ENCODE measurements at regions not wholly inside any gene's neighbourhood (a gene's known extent, or its start where the extent isn't known, plus 50 kb on each side); places are given as distances from the start of the nearest gene placed in this dataset.
A peak's percentile ranks its signal among the peaks of the same experiment; 100 is the strongest.
"Not testable (repeated sequence)": the region's sequence is repeated elsewhere in the genome, so short reads cannot be mapped to it uniquely, and the experiment has no call there.

GRCh38 chr4:10889819-10890218 is 205.3 kb upstream of the CLNK start:
- no peak for DNase-seq

- no peak for DNase-seq
Measured at GRCh38 chr4:10879411-10880110, 195.0 kb upstream of the CLNK start.

DNA sequence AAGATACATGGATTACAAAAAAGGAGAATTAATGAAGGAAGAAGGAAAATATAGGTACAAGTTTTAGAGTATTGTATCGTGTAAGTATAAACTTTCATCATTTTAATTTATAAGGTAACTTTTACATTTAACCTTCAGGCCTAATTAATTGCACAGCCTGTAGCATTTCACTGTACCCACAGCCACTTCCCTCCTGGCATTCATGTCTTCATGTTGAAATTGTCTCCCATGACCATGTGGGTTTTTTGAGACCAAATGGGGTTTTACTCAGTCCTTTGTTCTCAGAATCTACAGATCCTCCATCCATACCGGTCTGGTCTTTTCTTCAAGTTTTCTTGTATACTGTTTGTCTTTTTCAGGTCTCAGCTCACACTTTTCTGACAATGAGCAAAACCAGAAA is 194.3 kb upstream of the CLNK start:
- no peak for DNase-seq

GRCh38 chr4:10877076-10877475 is 192.5 kb upstream of the CLNK start:
- no peak for DNase-seq

DNA sequence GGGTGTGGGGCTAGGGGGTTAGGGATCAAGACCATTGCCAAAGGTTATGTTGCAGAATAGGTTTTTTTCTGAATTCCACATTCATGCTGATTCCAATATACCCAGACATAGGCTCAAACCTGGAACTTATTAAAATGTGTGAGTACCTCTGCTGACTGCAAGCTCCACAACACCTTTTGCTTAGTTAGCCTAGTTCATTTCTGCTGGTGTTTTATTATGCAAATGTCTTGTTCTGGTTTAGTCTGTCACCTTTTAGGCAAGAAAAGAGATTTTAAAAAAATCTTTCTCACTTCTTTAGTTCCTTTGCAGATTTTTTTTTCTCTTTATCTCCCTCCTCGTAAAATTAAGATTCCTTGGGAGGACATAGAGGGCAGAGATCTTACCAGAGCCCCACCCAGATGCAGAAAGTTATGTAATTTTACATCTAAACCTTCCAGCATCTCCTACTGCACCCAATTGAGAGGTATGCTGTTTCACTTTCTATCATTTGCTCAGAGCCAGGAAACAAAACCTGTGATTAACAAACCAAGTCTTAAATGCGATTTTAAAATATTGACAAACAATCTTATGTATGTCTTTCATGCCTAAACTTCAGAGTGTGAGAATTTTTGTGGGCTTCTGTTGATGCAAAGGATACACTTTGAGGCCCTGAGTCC is 190.7 kb upstream of the CLNK start:
- no peak for DNase-seq

GRCh38 chr4:10873809-10874208 is 189.2 kb upstream of the CLNK start:
- DNase-seq, result no peak

DNA sequence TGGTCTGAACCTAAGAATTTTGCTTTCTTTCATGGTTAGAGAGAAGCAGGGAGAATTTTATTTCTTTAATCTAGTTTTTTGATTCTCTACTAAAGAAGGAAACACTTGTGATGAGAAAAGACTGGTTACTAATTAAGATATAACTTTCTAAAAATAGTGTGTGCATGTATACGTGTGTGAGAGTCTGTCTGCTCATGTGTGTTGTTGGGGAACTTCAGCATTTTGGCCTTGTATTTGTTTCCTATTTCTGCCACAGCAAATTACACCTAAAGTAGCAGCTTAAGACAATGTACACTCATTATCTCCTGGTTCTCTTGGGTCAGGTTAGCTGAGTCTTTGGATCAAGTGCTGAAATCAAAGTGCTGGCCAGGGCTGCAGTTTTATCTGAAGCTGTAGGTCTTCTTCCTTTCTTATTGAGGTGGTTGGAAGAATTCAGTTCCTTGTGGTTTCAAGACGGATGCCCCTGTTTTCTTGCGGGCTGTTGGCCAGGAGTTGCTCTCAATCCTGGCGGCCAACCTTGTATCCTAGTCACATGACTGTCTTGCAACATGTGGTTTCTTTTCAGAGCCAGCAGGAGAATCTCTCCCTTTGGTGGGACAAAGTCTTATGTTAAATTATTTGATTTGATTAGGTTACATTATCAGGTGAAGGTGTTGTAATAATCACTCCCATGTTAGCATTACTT is 188.4 kb upstream of the CLNK start:
- peak; percentile 44 for DNase-seq

DNA sequence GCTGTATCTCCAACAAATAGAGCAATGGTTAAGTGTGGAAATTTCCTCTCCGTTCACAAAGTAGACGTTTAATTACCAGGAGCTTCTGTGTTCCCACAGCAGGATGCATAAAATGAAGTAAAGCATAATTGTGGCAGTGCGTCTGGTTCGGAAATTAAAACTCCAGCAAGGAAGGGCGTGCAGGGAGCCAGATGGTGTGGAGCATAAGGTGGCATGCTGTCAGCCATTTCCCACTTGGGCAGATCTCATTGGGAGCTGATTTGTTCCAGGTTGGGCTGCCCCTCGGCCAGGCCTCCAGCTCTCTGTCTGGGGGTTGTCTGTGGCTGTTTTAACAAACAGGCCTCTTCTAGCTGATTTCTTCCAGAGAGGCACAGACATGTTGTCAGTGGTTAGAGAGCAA is 182.1 kb upstream of the CLNK start:
- no peak for DNase-seq

GRCh38 chr4:10861036-10861435 is 176.5 kb upstream of the CLNK start:
- no peak for DNase-seq

GRCh38 chr4:10856271-10856782 is 171.8 kb upstream of the CLNK start:
- no peak for DNase-seq

GRCh38 chr4:10853196-10853595 is 168.6 kb upstream of the CLNK start:
- DNase-seq, result no peak

- no peak for DNase-seq
Measured at GRCh38 chr4:10841697-10842096, 157.1 kb upstream of the CLNK start.

- no peak for DNase-seq
Measured at GRCh38 chr4:10837151-10837550, 152.6 kb upstream of the CLNK start.

DNA sequence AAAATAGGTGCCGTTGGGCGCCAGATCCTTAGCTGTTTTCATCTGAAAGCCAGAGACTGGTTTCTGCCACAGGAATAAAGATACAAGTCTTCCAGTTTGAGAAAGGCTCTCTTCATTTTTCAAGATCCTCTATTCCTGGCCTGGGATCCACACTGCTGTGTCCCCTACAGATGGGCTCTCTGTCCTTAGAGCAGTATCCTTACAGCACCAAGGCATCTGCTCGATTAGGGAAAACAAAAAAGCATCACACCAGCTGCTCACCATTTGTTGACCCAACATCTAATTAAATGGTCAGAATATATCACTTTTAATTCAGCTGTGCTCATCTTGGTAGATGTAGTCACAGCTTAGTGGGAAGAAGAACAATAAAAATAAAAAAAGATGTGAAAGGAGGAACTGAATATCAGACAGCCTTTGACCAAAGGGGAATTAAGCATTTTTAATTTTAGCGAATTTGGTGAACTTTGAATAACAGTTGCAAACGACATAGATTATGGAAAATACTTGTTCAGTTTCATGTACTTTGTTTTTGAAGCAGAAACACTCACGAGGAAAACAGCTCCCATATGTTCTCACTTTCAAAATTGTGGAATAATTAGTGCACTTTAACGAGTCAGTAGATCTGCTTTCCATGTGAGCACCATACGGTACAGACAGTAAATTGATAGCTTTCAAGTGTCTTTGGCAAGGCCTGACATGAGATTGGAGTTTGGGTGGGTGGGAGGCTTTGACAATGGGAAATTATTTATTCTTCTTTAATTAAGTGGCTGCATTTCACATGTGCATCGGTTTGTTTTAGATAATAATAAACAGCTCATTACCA is 148.4 kb upstream of the CLNK start:
- DNase-seq, result no peak

DNA sequence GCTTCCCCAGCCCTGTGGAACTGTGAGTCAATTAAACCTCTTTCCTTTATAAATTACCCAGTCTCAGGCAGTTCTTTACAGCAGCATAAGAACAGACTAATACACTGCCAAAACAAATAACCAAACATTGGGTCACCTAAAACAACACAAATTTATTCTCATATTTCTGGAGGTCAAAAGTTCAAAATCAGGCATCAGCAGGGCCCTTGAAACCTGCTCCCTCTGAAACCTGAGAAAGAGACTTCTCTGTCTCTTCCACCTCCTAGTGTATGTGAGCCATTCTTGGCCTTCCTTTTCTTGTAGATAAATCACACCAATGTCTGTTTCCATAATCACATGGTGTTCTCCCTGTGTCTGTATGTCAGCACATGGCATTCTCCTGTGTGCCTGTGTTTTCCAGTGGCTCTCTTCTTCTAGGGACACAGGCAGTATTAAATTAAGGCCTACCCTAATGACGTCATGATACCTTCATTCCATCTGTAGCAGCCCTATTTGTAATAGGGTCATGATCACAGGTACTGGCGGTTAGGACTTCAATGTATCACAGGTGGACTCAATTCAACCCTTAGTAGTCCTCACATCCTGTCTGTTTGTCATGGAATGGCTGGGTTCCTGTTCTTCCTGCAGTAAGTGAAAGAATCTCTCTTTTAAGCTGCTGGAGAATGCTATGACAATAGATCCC is 147.3 kb upstream of the CLNK start:
- DNase-seq, result no peak

- not testable (repeated sequence) for DNase-seq
Measured at GRCh38 chr4:10828918-10829538, 144.5 kb upstream of the CLNK start.

DNA sequence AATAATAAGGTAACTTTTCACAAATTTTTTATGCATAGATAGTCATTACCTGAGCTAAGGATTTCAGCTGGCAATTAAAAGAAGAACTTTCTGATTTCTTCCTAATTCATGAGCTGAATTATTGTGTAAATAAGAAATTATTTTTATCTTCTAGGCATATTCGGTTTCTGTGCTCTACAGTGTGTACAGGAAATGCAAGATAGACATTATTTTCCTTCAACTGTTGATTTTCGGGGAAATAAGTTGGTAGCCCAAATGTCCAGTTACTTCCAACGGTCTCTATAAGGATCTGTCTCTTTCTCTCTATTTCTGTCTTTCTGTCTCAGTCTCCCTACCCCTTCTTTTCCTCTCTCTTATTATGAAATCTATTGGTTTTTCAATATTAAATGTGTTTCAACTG is 137.3 kb upstream of the CLNK start:
- no peak for DNase-seq

- no peak for DNase-seq
Measured at GRCh38 chr4:10816571-10816970, 132.0 kb upstream of the CLNK start.

- no peak for DNase-seq
Measured at GRCh38 chr4:10811991-10812390, 127.4 kb upstream of the CLNK start.

DNA sequence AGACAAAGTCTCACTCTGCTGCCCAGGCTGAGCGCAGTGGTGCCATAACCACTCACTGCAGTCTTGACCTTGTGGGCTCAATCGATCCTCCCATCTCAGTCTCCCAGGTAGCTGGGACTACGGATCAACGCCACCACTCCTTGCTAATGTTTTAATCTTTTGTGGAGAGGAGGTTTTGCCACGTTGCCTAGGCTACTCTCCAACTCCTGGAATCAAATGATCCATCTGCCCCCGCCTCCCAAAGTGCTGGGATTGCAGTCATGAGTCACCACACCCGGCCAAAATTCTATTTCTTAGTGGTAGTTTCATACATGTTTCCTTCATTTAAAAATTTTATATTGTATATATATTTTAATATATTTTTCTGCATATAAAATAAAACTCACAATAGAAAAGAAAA is 125.8 kb upstream of the CLNK start:
- no peak for DNase-seq

- no peak for DNase-seq
Measured at GRCh38 chr4:10809905-10810304, 125.3 kb upstream of the CLNK start.

GRCh38 chr4:10808591-10808990 is 124.0 kb upstream of the CLNK start:
- no peak for DNase-seq

Measured in GDM1 (cell line).